ENCODE measurements at regions not wholly inside any gene's neighbourhood (a gene's known extent, or its start where the extent isn't known, plus 50 kb on each side); places are given as distances from the start of the nearest gene placed in this dataset.

GRCh38 chr7:3109311-3109915 lies 65.7 kb upstream of the CARD11 start:
- Histone ChIP-seq H3K27me3 (peaks cover 0 to 7% (median 0%) of the 10 kb centered on the region in 7 donors), H3K4me3 (no peak overlapping the region), H3K4me1 (no peaks in the 10 kb centered on the region), H3K27ac (no peak overlapping the region), H3K36me3 (no peaks in the 10 kb centered on the region), H3K9me3 (peaks cover 0 to 28% (median 4%) of the 10 kb centered on the region in 11 donors)
- no peak for DNase-seq
- no peak for TF ChIP-seq CTCF (IDR thresholded peaks at IDR 0.05)
- ATAC-seq, result no peak
- whole genome bisulfite sequencing, 2 donors, result 74% methylated on average over 9 of the region's 9 CpGs
- intact Hi-C loops (cut with DNase I), result no loop called here

- Histone ChIP-seq H3K27ac (no peak overlapping the region), H3K4me1 (no peaks in the 10 kb centered on the region), H3K36me3 (no peaks in the 10 kb centered on the region), H3K4me3 (no peak overlapping the region), H3K9me3 (peaks cover 0 to 29% (median 8%) of the 10 kb centered on the region in 11 donors), H3K27me3 (peaks cover 0 to 19% (median 5%) of the 10 kb centered on the region in 7 donors)
- intact Hi-C loops (cut with DNase I), result no loop called here
- DNase-seq (no peak), ATAC-seq (no peak)
- 52 to 64% methylated on average over 5 of the region's 5 CpGs for WGBS, 2 donors
- TF ChIP-seq CTCF (IDR thresholded peaks at IDR 0.05), result no peak
Measured at GRCh38 chr7:3112479-3113134, 68.9 kb upstream of the CARD11 start.

- TF ChIP-seq CTCF (IDR thresholded peaks at IDR 0.05), result no peak
- 57 to 62% methylated on average over 5 of the region's 5 CpGs for WGBS, 2 donors
Measured at GRCh38 chr7:3114917-3115316, 71.2 kb upstream of the CARD11 start.

GRCh38 chr7:3117081-3117480 lies 73.4 kb upstream of the CARD11 start:
- H3K9me3 ChIP-seq, result peaks cover 0 to 32% (median 6%) of the 10 kb centered on the region in 11 donors
- peaks cover 0 to 32% (median 15%) of the 10 kb centered on the region in 7 donors for H3K27me3 ChIP-seq
- no peak for DNase-seq
- H3K4me3 ChIP-seq, result no peak overlapping the region
- no peak for TF ChIP-seq CTCF (IDR thresholded peaks at IDR 0.05)
- 23 to 32% methylated on average over 2 of the region's 2 CpGs for WGBS, 2 donors
- H3K27ac ChIP-seq, result no peak overlapping the region
- no peaks in the 10 kb centered on the region for H3K36me3 ChIP-seq
- no peaks in the 10 kb centered on the region for H3K4me1 ChIP-seq
- ATAC-seq, result no peak
- intact Hi-C loops (cut with DNase I), result no loop called here

More at GRCh38 chr7:3114917-3115316, 71.2 kb upstream of the CARD11 start:
- H3K27me3 ChIP-seq, result peaks cover 0 to 28% (median 15%) of the 10 kb centered on the region in 7 donors
- ATAC-seq, result no peak
- intact Hi-C loops (cut with DNase I), result no loop called here
- H3K36me3 ChIP-seq, result no peaks in the 10 kb centered on the region
- H3K27ac ChIP-seq, result no peak overlapping the region
- no peak for DNase-seq
- no peak overlapping the region for H3K4me3 ChIP-seq
- no peaks in the 10 kb centered on the region for H3K4me1 ChIP-seq
- peaks cover 0 to 17% (median 6%) of the 10 kb centered on the region in 11 donors for H3K9me3 ChIP-seq
